ENCODE measurements at regions not wholly inside any gene's neighbourhood (a gene's known extent, or its start where the extent isn't known, plus 50 kb on each side); places are given as distances from the start of the nearest gene placed in this dataset.

GRCh38 chr6:147765541-147765940, 257.1 kb downstream of the SAMD5 start:
- no peak for DNase-seq

DNA sequence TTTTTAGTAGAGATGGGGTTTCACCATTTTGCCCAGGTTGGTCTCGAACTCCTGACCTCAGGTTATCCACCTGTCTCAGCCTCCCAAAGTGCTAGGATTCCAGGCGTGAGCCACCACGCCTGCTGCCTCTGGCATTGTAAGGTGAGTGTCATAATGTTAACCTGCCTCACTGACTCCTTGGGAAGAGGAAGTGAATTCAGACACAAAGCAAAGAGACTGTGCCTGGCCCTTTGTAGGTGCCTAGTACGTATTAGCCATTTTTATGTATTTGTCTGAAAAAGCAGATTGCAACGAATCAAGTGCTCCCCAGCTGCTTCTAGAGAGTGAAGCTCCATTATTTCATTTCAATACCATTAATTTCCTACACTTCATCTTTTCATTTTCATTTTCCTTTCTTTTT, 260.5 kb downstream of the SAMD5 start:
- DNase-seq: no peak

GRCh38 chr6:147769496-147770087, 261.1 kb downstream of the SAMD5 start:
- no peak for DNase-seq

- no peak for DNase-seq
Observed at GRCh38 chr6:147770221-147770620, 261.7 kb downstream of the SAMD5 start.

GRCh38 chr6:147772724-147773123, 264.2 kb downstream of the SAMD5 start:
- DNase-seq: no peak

- no peak for DNase-seq
Observed at GRCh38 chr6:147774856-147775255, 266.4 kb downstream of the SAMD5 start.

DNA sequence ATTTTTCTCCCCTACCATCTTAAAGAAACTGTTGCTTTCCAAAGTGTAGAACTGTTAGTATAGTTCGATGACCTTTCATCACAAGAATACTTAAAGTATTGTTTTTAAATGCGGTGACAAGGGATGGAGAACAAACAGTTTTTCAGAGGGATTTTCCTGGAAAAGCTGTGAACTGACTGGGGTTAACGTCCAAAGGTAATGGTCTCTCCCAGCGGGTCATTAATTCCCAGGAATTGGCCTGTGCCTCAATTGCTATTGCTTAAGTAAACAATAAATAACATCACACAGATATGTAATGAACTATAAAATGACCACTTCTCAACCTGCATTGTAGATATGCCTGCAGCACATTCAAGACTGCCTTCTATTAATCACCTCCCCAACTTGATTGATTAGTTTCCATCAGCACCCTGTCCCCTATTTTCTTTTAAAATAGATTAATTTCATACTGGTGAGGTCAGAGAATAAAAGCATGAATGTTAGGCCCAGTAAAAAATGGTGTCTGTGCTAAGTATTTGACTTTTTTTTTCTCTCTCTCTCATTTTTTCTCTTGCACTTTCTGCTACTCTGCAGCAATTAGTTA, 268.2 kb downstream of the SAMD5 start:
- no peak for DNase-seq

GRCh38 chr6:147779624-147780023, 271.1 kb downstream of the SAMD5 start:
- DNase-seq: no peak

DNA sequence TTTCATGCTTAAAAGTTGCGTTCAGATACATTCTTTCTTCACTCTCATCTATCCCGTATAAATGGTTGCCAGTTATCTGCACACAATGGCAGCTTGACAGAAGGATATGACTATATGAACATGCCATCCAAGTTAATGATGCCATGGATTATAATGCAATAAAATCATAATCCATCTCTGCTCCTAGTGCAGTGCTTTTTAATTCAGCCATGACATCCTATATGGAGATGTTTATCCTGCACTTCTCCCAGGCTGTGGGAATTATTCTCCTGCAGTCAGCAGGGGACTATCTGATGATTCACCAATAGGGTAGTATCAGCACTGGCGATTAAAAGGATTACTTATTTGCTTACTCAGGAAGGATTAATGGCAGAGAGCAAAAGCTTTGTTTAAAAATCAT, 273.8 kb downstream of the SAMD5 start:
- no peak for DNase-seq

- no peak for DNase-seq
Observed at GRCh38 chr6:147784371-147784770, 275.9 kb downstream of the SAMD5 start.

- no peak for DNase-seq
Observed at GRCh38 chr6:147787417-147787816, 278.9 kb downstream of the SAMD5 start.

GRCh38 chr6:147789430-147789947, 281.0 kb downstream of the SAMD5 start:
- no peak for DNase-seq

GRCh38 chr6:147793871-147794643, 285.6 kb downstream of the SAMD5 start:
- DNase-seq: no peak

DNA sequence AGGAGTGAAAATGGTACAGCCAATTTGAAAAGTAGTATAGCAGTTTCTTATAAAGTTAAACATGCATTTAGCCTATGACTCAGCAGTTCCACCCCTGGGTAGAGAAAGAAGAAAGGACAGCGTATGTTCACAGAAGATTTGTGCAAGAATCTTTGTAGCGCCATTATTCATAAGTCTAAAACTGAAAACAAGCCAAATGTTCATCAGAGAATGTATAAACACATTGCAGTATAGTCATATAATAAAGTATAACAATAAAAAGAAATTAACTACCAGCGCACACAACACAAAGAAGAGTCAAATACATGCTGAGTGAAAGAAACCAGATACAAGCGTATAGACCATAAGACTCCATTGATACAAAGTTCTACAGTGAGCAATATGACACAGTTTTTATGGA, 294.0 kb downstream of the SAMD5 start:
- no peak for DNase-seq

DNA sequence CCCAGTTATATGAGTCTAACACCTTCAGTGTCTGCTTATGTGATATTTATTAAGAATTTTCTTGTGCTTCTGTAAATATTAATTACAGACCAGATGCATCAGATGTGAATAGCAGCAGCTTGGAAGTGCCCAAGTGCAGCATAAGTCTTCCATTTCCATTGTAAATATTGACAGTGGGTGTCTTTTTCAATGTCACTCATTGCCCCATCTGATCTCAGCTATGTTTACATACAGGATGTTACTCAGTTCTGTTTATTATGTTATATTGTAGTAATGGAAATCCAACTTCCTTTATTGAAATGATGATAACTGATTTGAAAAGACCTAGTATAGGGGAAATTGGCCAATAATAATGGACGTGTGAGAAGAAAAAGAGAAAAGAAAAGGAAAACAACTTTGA, 296.7 kb downstream of the SAMD5 start:
- DNase-seq: no peak

DNA sequence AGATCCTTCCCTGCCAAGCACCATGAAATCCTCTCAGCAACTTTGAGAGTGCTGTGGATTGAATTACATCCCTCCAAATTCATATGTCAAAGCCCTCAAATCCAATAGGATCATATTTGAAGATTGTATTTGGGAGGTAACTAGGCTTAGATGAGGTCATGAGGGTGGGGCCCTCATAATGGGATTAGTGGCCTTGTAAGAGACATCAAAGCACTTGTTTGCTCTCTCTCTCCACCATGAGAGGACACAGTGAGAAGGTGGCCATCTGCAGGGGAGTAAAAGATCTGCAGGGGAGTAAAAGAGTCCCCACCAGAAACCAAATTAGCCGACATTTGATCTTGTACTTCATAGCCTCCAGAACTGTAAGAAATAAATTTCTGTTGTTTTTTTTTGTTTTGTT, 298.2 kb downstream of the SAMD5 start:
- no peak for DNase-seq

GRCh38 chr6:147808640-147809039, 300.1 kb downstream of the SAMD5 start:
- no peak for DNase-seq

DNA sequence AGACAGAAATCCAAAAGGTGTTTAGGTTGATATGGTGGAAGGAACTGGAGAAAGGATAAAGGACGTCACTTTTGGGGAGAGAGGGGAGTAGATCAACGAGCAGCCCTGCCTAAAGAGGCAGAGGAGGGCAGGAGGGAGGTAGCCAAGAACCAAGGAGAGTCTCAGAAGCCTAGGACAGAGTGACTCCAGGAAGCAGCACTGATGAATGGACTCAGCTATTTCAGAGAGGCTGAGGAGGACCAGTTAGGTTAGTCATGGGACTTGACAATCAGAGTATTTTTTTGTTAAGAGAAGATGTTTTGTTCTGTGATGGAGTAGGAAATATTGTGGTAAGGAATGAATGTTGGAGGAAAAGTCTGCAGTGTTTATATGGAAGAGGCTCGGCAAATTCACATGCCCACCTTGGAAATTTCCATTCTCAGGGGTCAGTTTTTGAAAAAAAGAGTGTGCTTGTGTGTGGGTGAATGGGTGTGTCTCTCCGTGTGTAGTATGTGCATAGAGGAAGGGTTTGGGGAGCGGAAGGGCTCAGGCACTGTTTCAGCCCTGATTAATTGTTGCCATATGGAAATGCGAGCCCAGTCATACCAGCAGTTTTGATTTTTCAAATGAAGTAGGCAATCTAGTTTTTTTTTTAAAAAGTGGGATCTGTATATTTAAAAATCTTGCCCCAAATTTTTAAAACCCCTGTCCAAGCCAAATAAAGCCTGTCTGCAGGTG, 303.6 kb downstream of the SAMD5 start:
- no peak for DNase-seq

DNA sequence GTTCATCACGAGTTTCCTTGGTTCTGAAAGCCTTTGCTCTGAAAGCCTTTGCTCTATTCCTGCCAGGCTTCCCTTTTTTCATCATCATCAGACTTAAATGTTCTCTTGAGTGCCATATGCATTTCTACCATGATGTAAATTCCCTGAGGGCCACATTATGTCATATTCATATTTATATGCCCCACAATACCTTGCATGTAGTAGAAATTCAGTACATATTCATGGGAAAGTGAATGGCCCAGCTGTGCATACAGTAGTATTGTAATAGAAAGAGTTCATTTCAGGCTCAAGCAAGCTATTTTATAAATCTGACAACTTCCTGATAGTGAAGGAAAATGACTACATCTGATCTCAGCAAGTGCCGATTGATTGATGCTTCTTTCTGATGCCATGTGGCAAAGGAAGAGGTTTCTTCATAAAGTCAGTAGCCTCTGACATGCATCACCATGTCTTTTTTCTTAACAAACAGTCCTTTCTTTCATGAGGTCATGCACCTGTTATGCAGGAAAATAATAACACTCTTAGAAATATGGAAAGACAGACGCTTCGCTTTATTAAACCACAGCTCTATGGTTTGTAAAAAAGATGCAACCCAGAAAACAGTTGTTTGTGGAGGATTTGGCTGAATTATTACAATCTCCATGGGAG, 308.7 kb downstream of the SAMD5 start:
- DNase-seq: no peak

GRCh38 chr6:147820520-147820919, 312.0 kb downstream of the SAMD5 start:
- no peak for DNase-seq

DNA sequence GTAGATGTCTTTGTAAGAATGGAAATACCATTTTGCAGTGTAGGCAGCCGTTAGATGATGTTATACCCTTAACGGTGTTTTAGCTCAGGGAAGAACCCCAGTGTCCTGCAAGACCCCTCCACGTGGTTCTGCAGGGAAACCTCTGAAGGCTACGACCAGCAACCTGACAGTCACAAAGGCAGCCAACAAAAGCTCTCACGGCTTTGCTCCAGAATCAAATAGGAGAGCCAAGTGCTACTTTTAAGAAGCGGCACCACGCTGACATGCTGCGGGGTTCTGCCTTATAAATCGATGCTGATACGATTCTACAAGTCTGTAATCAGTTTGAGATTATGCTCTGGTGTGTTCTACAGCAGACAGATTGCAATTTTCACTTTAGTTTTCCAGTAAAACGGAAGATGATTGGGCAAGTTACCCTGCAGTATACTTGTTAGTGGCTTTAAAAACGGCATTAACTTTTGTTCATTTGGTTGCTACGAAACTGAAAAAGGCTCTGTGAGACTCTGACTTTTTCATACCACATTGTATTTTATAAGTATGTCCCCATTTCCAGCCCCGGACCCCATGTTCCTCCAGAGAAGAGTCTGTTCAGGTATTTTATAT, 312.9 kb downstream of the SAMD5 start:
- no peak for DNase-seq

DNA sequence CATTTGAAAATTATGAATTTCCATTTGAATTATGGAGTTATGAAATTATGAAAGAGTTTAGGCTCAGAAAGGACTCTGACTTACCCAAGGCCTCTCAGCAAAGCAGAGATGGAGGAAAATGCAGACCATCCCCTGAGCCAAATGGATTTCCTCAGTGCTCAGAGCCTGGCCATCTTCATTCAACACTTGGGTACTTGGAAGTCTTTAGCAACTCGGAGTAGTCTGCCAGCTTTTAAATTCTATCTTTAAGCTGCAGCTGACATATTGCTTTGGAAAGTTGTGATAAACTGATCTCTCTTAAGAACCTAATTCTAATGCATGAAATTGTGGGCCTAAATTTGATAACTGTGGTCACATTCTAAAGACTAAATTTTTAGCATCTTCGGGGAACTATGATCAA, 315.4 kb downstream of the SAMD5 start:
- no peak for DNase-seq

- no peak for DNase-seq
Observed at GRCh38 chr6:147825848-147826247, 317.4 kb downstream of the SAMD5 start.
